WTC11 (cell line): ENCODE measurements at regions not wholly inside any gene's neighbourhood (a gene's known extent, or its start where the extent isn't known, plus 50 kb on each side); places are given as distances from the start of the nearest gene placed in this dataset.

Experiments used
- CTCF ChIP-seq: fragments of 200-600 bp; IDR thresholded peaks from 2 replicates; pipeline ENCODE4 v1.8.0; 2022; ENCODE audit warnings: antibody characterized with exemption
- ZNF512 ChIP-seq: sonication (generic); formaldehyde crosslinking; IDR thresholded peaks from 2 replicates; pipeline ENCODE4 v1.8.1; 2022; ENCODE audit warnings: missing genetic modification reagents, borderline replicate concordance

- no peak for TF ChIP-seq CTCF
- no peak for TF ChIP-seq ZNF512 (CRISPR knock-in tag)
These were observed 80.8 kb downstream of the DOP1B start for GRCh38 chr21:36237441-36237840.
